BJ (cell line): ENCODE measurements at regions not wholly inside any gene's neighbourhood (a gene's known extent, or its start where the extent isn't known, plus 50 kb on each side); places are given as distances from the start of the nearest gene placed in this dataset.
"Not testable (repeated sequence)": the region's sequence is repeated elsewhere in the genome, so short reads cannot be mapped to it uniquely, and the experiment has no call there.

Experiments used
- CTCF ChIA-PET: fragments of 350-600 bp; formaldehyde crosslinking; extraction: SDS; loops from one replicate; lab custom pipeline; 2021; ENCODE audit warnings: antibody characterized with exemption, inconsistent platforms; lab: Yijun Ruan, JAX
- POLR2A ChIA-PET: fragments of 300-600 bp; sonication (Branson Sonifier 250); formaldehyde crosslinking; extraction: SDS; loops from one replicate; lab custom pipeline; 2021; ENCODE audit warnings: antibody characterized with exemption; lab: Charles Lee
- DNase-seq: peaks from one replicate; pipeline ENCODE4 v3.0.0-alpha.2; 2011; ENCODE audit warnings: low read depth
- H3K27me3 ChIP-seq: 2 replicates; pipeline ENCODE4 v1.6.0; 2011; ENCODE audit warnings: low read length; ENCODE audit not compliant: control insufficient read depth, insufficient read depth
- H3K36me3 ChIP-seq: 2 replicates; pipeline ENCODE4 v1.5.1; 2011; ENCODE audit warnings: low read length; ENCODE audit not compliant: control insufficient read depth, insufficient read depth
- H3K4me3 ChIP-seq: 2 replicates; pipeline ENCODE4 v1.5.1; 2011; ENCODE audit warnings: low read depth, mild to moderate bottlenecking, control low read depth, low read length
- CTCF ChIP-seq: IDR thresholded peaks from 2 replicates; pipeline ENCODE4 v1.5.1; 2011; ENCODE audit warnings: low read depth, mild to moderate bottlenecking, control low read depth, inconsistent platforms, low read length, moderate library complexity; ENCODE audit not compliant: insufficient read depth

GRCh38 chr1:173257805-173258204, 50.7 kb upstream of the TNFSF4 start:
- ChIA-PET CTCF (interaction anchor here (0.8 to 1.0 kb wide), 4 partner anchors 9 to 53 kb away, joined by 3 to 4 read pairs (median 3); no protein-coding TSS in a partner anchor), POLR2A (no interaction called here)
- H3K36me3 ChIP-seq: no peaks in the 10 kb centered on the region
- TF ChIP-seq CTCF: no peak
- DNase-seq: no peak
- no peak overlapping the region for H3K4me3 ChIP-seq
- H3K27me3 ChIP-seq: no peaks in the 10 kb centered on the region

- ChIA-PET CTCF (interaction anchor here (0.8 to 1.6 kb wide), 5 partner anchors 8 to 513 kb away, joined by 3 to 4 read pairs (median 3); no protein-coding TSS in a partner anchor), POLR2A (no interaction called here)
- Histone ChIP-seq H3K4me3 (no peak overlapping the region), H3K36me3 (no peaks in the 10 kb centered on the region), H3K27me3 (no peaks in the 10 kb centered on the region)
- TF ChIP-seq CTCF: no peak
- DNase-seq: peak; percentile 39
Observed at GRCh38 chr1:173258479-173259264, 51.5 kb upstream of the TNFSF4 start.

- not testable (repeated sequence) for DNase-seq
Observed at GRCh38 chr1:173260329-173260728, 53.2 kb upstream of the TNFSF4 start.

GRCh38 chr1:173266841-173267240, 59.7 kb upstream of the TNFSF4 start:
- ChIA-PET POLR2A (interaction anchor here (0.7 kb wide), 1 partner anchor 349 kb away, joined by 5 read pairs; no protein-coding TSS in a partner anchor), CTCF (interaction anchor here (1.0 to 1.2 kb wide), 3 partner anchors 9 to 163 kb away, joined by 3 to 6 read pairs (median 3); no protein-coding TSS in a partner anchor)

More at GRCh38 chr1:173260329-173260728, 53.2 kb upstream of the TNFSF4 start:
- H3K36me3 ChIP-seq, POLR2A ChIA-PET, H3K27me3 ChIP-seq, H3K4me3 ChIP-seq: not testable (repeated sequence)
- CTCF ChIA-PET: interaction anchor here (1.6 kb wide), 1 partner anchor 515 kb away, joined by 3 read pairs; no protein-coding TSS in a partner anchor

GRCh38 chr1:173267453-173267945, 60.4 kb upstream of the TNFSF4 start:
- H3K4me3 ChIP-seq: no peak overlapping the region
- DNase-seq: peak; percentile 68
- CTCF ChIA-PET: interaction anchor here (0.7 to 1.2 kb wide), 3 partner anchors 9 to 524 kb away, joined by 3 read pairs; no protein-coding TSS in a partner anchor
- POLR2A ChIA-PET: interaction anchor here (0.6 to 0.7 kb wide), 3 partner anchors 14 to 447 kb away, joined by 4 to 5 read pairs (median 5); partner anchors contain the start of gene KLHL20
- H3K27me3 ChIP-seq: no peaks in the 10 kb centered on the region
- TF ChIP-seq CTCF: no peak
- no peaks in the 10 kb centered on the region for H3K36me3 ChIP-seq

More at GRCh38 chr1:173266841-173267240, 59.7 kb upstream of the TNFSF4 start:
- no peaks in the 10 kb centered on the region for H3K36me3 ChIP-seq
- no peak overlapping the region for H3K4me3 ChIP-seq
- DNase-seq: no peak
- no peaks in the 10 kb centered on the region for H3K27me3 ChIP-seq
- TF ChIP-seq CTCF: no peak
